EL (cell line): ENCODE measurements at regions not wholly inside any gene's neighbourhood (a gene's known extent, or its start where the extent isn't known, plus 50 kb on each side); places are given as distances from the start of the nearest gene placed in this dataset.

Experiments used
- DNase-seq: peaks from one replicate; pipeline ENCODE4 v3.0.0-alpha.2; 2016

GRCh38 chr5:24791326-24791725, 146.5 kb upstream of the CDH10 start:
- no peak for DNase-seq

GRCh38 chr5:24789611-24790351, 145.0 kb upstream of the CDH10 start:
- no peak for DNase-seq

DNA sequence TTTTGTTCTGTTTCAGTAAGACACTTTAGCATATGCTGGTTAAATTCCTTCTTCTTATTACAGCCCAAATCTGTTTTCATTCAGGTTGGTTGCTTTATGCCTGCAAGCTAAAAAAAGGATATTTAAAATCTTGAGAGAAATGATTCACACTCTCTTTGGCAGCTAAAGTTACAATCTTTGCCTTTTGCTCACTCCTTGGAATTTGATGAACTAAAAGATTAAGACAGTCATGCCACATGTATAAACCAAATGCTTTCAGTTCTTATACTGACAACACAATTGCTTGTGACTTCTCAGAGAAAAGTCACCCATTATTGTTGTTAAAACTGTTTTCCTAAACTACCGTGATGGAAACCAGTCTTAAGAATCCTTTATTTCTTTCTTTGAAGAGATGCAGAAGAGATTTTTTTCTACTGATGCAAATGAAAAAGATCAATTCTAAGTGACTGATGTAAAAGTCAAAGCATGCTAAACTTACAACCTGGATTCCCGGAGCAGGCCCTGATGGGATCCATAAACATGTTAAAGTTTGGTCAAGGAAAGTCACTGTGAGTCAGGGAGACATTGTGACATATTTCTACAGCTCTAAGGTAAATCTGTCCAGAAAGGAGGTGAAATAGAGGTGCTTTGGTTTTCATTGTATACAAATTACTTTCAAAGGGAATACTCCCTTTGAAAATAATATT, 144.2 kb upstream of the CDH10 start:
- DNase-seq: peak; percentile 4

GRCh38 chr5:24786108-24786507, 141.3 kb upstream of the CDH10 start:
- DNase-seq: no peak

GRCh38 chr5:24783596-24783995, 138.8 kb upstream of the CDH10 start:
- no peak for DNase-seq

GRCh38 chr5:24777392-24777791, 132.6 kb upstream of the CDH10 start:
- no peak for DNase-seq

- DNase-seq: no peak
Measured at GRCh38 chr5:24773261-24773660, 128.5 kb upstream of the CDH10 start.

- no peak for DNase-seq
Measured at GRCh38 chr5:24767086-24767485, 122.3 kb upstream of the CDH10 start.

DNA sequence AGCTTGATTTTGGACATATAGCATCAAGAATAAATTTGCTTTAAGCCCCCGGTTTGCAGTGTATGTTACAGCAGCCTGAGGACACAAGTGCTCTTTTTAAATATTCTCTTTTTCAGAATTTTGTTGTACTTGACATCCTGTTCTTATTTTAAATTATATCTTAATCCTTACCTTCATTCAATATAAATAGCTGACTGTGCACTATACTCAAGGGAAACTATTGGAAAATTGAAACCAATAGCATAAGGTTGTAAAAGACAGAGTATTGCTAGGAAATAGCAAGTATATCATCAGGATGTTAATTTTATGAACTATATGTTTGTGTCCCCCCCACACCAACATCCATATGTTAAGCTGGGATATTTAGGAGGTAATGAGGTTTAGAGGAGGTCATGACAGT, 120.4 kb upstream of the CDH10 start:
- no peak for DNase-seq

DNA sequence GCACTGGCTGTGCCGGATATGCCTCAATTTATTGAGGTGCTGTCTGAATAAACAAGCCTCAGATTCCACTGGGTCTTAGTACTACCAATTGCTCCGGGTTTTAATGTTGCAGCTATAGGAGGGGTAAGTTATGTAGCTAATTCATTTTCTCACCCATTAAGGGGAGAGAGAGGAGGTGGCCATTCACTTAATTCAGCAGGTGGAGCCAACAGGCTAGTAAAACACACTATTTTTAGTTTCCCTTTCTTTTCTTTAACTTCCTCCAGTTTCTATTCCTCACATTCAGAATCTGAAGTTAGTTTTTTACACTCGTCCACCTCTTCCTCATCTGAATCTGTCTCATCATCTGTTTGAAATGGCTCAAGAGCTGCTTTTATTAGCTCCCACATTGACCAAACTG, 105.6 kb upstream of the CDH10 start:
- DNase-seq: no peak

- DNase-seq: no peak
Measured at GRCh38 chr5:24749701-24750100, 104.9 kb upstream of the CDH10 start.

GRCh38 chr5:24747327-24747726, 102.5 kb upstream of the CDH10 start:
- DNase-seq: no peak

GRCh38 chr5:24742334-24742733, 97.6 kb upstream of the CDH10 start:
- DNase-seq: no peak

GRCh38 chr5:24737163-24737562, 92.4 kb upstream of the CDH10 start:
- DNase-seq: no peak

GRCh38 chr5:24735284-24735683, 90.5 kb upstream of the CDH10 start:
- DNase-seq: no peak

GRCh38 chr5:24732184-24732583, 87.4 kb upstream of the CDH10 start:
- DNase-seq: no peak

- no peak for DNase-seq
Measured at GRCh38 chr5:24720743-24721142, 76.0 kb upstream of the CDH10 start.

- DNase-seq: no peak
Measured at GRCh38 chr5:24714746-24715145, 70.0 kb upstream of the CDH10 start.

DNA sequence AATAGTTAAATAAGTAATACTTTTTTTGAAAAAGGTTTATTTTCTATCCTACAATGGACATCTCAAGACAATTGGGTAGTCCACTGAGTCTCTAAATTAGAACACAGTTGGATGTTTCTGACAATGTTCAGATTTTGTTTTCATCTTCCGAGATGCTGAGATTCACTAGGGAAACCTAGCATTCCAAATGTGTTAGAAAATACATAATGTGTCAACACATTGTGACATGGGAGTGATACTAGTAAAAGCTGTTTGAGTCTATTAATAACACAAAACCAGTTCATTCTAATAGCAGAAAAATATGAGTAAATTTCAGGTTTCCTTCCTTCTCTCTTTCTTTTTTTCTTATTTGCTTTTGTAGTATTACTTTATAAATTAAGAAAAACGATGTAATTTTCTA, 68.2 kb upstream of the CDH10 start:
- no peak for DNase-seq

GRCh38 chr5:24712047-24712446, 67.3 kb upstream of the CDH10 start:
- no peak for DNase-seq

GRCh38 chr5:24703934-24704333, 59.2 kb upstream of the CDH10 start:
- DNase-seq: no peak
